Kasumi-1 (cell line): ENCODE measurements at regions not wholly inside any gene's neighbourhood (a gene's known extent, or its start where the extent isn't known, plus 50 kb on each side); places are given as distances from the start of the nearest gene placed in this dataset.

Source experiments
- DNase-seq, 2 experiments: peaks; one replicate each; lab custom pipeline; 2025; lab: John Stamatoyannopoulos, UW

- no peak for DNase-seq
These were observed 489.0 kb upstream of the ZFHX3 start for GRCh38 chr16:73536931-73537330.

- no peak for DNase-seq
These were observed 483.1 kb upstream of the ZFHX3 start for GRCh38 chr16:73531021-73531420.

GRCh38 chr16:73530529-73530928 is 482.6 kb upstream of the ZFHX3 start:
- no peak for DNase-seq

GRCh38 chr16:73529303-73530012 is 481.5 kb upstream of the ZFHX3 start:
- no peak for DNase-seq

- DNase-seq = peak in 1 of 2 experiments; percentile 1
These were observed 479.3 kb upstream of the ZFHX3 start for GRCh38 chr16:73527187-73527586.

GRCh38 chr16:73526011-73526804 is 478.3 kb upstream of the ZFHX3 start:
- DNase-seq = no peak

- DNase-seq = no peak
These were observed 475.3 kb upstream of the ZFHX3 start for GRCh38 chr16:73523209-73523608.

GRCh38 chr16:73521499-73521898 is 473.6 kb upstream of the ZFHX3 start:
- DNase-seq = no peak

- no peak for DNase-seq
These were observed 467.7 kb upstream of the ZFHX3 start for GRCh38 chr16:73515616-73516015.

GRCh38 chr16:73510852-73511251 is 462.9 kb upstream of the ZFHX3 start:
- no peak for DNase-seq

GRCh38 chr16:73506568-73507056 is 458.7 kb upstream of the ZFHX3 start:
- no peak for DNase-seq

- no peak for DNase-seq
These were observed 457.6 kb upstream of the ZFHX3 start for GRCh38 chr16:73505577-73505976.

- DNase-seq = no peak
These were observed 457.0 kb upstream of the ZFHX3 start for GRCh38 chr16:73504591-73505575.

GRCh38 chr16:73503093-73503492 is 455.2 kb upstream of the ZFHX3 start:
- DNase-seq = no peak

- DNase-seq = no peak
These were observed 451.3 kb upstream of the ZFHX3 start for GRCh38 chr16:73499276-73499675.

- DNase-seq = no peak
These were observed 438.0 kb upstream of the ZFHX3 start for GRCh38 chr16:73485880-73486279.

GRCh38 chr16:73483934-73484711 is 436.2 kb upstream of the ZFHX3 start:
- DNase-seq = no peak

- no peak for DNase-seq
These were observed 435.3 kb upstream of the ZFHX3 start for GRCh38 chr16:73483076-73483791.

- no peak for DNase-seq
These were observed 434.4 kb upstream of the ZFHX3 start for GRCh38 chr16:73482310-73482709.

GRCh38 chr16:73480381-73480780 is 432.5 kb upstream of the ZFHX3 start:
- DNase-seq = no peak

- no peak for DNase-seq
These were observed 425.8 kb upstream of the ZFHX3 start for GRCh38 chr16:73473713-73474112.
